ENCODE measurements at regions not wholly inside any gene's neighbourhood (a gene's known extent, or its start where the extent isn't known, plus 50 kb on each side); places are given as distances from the start of the nearest gene placed in this dataset.

GRCh38 chr18:9009703-9010488 is 92.6 kb upstream of the NDUFV2 start:
- TF ChIP-seq CTCF (IDR thresholded peaks at IDR 0.05) (no peak), EP300 (IDR thresholded peaks at IDR 0.05) (no peak)
